ENCODE measurements at regions not wholly inside any gene's neighbourhood (a gene's known extent, or its start where the extent isn't known, plus 50 kb on each side); places are given as distances from the start of the nearest gene placed in this dataset.

- Histone ChIP-seq H3K4me1 (ENCODE audit: low read length) (no peaks in the 10 kb centered on the region), H3K79me2 (ENCODE audit: low read length) (no peaks in the 10 kb centered on the region), H3K9ac (ENCODE audit: low read length) (no peak overlapping the region), H3K9me3 (ENCODE audit: insufficient read depth, low read length) (no peaks in the 10 kb centered on the region), H3K27me3 (ENCODE audit: low read depth, low read length) (no peaks in the 10 kb centered on the region), H4K20me1 (ENCODE audit: insufficient read depth, low read length) (no peaks in the 10 kb centered on the region), H3K36me3 (replicated peaks; ENCODE audit: low read depth, low read length) (no peaks in the 10 kb centered on the region), H3K27ac (ENCODE audit: low read length) (no peak overlapping the region), H2AFZ (ENCODE audit: low read depth, low read length) (no peak overlapping the region), H3K4me2 (ENCODE audit: low read length) (no peak overlapping the region), H3K4me3 (ENCODE audit: low read length) (no peak overlapping the region)
- TF ChIP-seq CTCF (IDR thresholded peaks at IDR 0.05; ENCODE audit: low read depth, low read length), result no peak
- no peak for TF ChIP-seq EZH2phosphoT487 (IDR thresholded peaks at IDR 0.05; ENCODE audit: low read depth)
Observed at GRCh38 chr15:62561059-62561519, 396.0 kb upstream of the C2CD4B start.

GRCh38 chr15:62561571-62561970, 396.5 kb upstream of the C2CD4B start:
- TF ChIP-seq EZH2phosphoT487 (IDR thresholded peaks at IDR 0.05; ENCODE audit: low read depth), result no peak
- no peak for TF ChIP-seq CTCF (IDR thresholded peaks at IDR 0.05; ENCODE audit: low read depth, low read length)
- H3K9ac ChIP-seq (ENCODE audit: low read length), result no peak overlapping the region
- no peaks in the 10 kb centered on the region for H3K79me2 ChIP-seq (ENCODE audit: low read length)
- no peaks in the 10 kb centered on the region for H4K20me1 ChIP-seq (ENCODE audit: insufficient read depth, low read length)
- H3K4me3 ChIP-seq (ENCODE audit: low read length), result no peak overlapping the region
- H3K9me3 ChIP-seq (ENCODE audit: insufficient read depth, low read length), result no peaks in the 10 kb centered on the region
- no peaks in the 10 kb centered on the region for H3K27me3 ChIP-seq (ENCODE audit: low read depth, low read length)
- no peaks in the 10 kb centered on the region for H3K4me1 ChIP-seq (ENCODE audit: low read length)
- no peak overlapping the region for H3K4me2 ChIP-seq (ENCODE audit: low read length)
- H2AFZ ChIP-seq (ENCODE audit: low read depth, low read length), result no peak overlapping the region
- H3K27ac ChIP-seq (ENCODE audit: low read length), result no peak overlapping the region
- H3K36me3 ChIP-seq (replicated peaks; ENCODE audit: low read depth, low read length), result no peaks in the 10 kb centered on the region

- Histone ChIP-seq H3K4me3 (ENCODE audit: low read length) (no peak overlapping the region), H3K79me2 (ENCODE audit: low read length) (no peaks in the 10 kb centered on the region), H3K4me2 (ENCODE audit: low read length) (no peak overlapping the region), H3K4me1 (ENCODE audit: low read length) (no peaks in the 10 kb centered on the region), H3K9me3 (ENCODE audit: insufficient read depth, low read length) (no peaks in the 10 kb centered on the region), H3K27me3 (ENCODE audit: low read depth, low read length) (0 out of 2 replicates have a peak, but pooled peaks cover 3% of the 10 kb centered on the region), H4K20me1 (ENCODE audit: insufficient read depth, low read length) (no peaks in the 10 kb centered on the region), H3K27ac (ENCODE audit: low read length) (no peak overlapping the region), H3K9ac (ENCODE audit: low read length) (no peak overlapping the region), H2AFZ (ENCODE audit: low read depth, low read length) (no peak overlapping the region), H3K36me3 (replicated peaks; ENCODE audit: low read depth, low read length) (no peaks in the 10 kb centered on the region)
- TF ChIP-seq EZH2phosphoT487 (IDR thresholded peaks at IDR 0.05; ENCODE audit: low read depth) (no peak), CTCF (IDR thresholded peaks at IDR 0.05; ENCODE audit: low read depth, low read length) (no peak)
Observed at GRCh38 chr15:62564886-62565633, 400.0 kb upstream of the C2CD4B start.

- Histone ChIP-seq H3K4me1 (ENCODE audit: low read length) (no peaks in the 10 kb centered on the region), H3K4me2 (ENCODE audit: low read length) (no peak overlapping the region), H3K4me3 (ENCODE audit: low read length) (no peak overlapping the region), H3K27me3 (ENCODE audit: low read depth, low read length) (0 out of 2 replicates have a peak, but pooled peaks cover 3% of the 10 kb centered on the region), H3K79me2 (ENCODE audit: low read length) (no peaks in the 10 kb centered on the region), H4K20me1 (ENCODE audit: insufficient read depth, low read length) (no peaks in the 10 kb centered on the region), H2AFZ (ENCODE audit: low read depth, low read length) (no peak overlapping the region), H3K36me3 (replicated peaks; ENCODE audit: low read depth, low read length) (no peaks in the 10 kb centered on the region), H3K9ac (ENCODE audit: low read length) (no peak overlapping the region), H3K9me3 (ENCODE audit: insufficient read depth, low read length) (no peaks in the 10 kb centered on the region), H3K27ac (ENCODE audit: low read length) (no peak overlapping the region)
- TF ChIP-seq EZH2phosphoT487 (IDR thresholded peaks at IDR 0.05; ENCODE audit: low read depth) (no peak), CTCF (IDR thresholded peaks at IDR 0.05; ENCODE audit: low read depth, low read length) (no peak)
Observed at GRCh38 chr15:62565634-62566026, 400.5 kb upstream of the C2CD4B start.

Measured in OCI-LY3 (cell line).